Colonic mucosa (tissue), 4 donors: ENCODE measurements at regions not wholly inside any gene's neighbourhood (a gene's known extent, or its start where the extent isn't known, plus 50 kb on each side); places are given as distances from the start of the nearest gene placed in this dataset.
"Not testable (repeated sequence)": the region's sequence is repeated elsewhere in the genome, so short reads cannot be mapped to it uniquely, and the experiment has no call there.

Experiments
- DNase-seq: peaks from one replicate; pipeline ENCODE4 v3.0.0-alpha.2; 2020
- H3K27ac ChIP-seq: fragments of 200-600 bp; one replicate; pipeline ENCODE4 v1.8.0; 2021
- H3K27me3 ChIP-seq: fragments of 200-600 bp; one replicate; pipeline ENCODE4 v1.8.0; 2021
- H3K36me3 ChIP-seq: fragments of 200-600 bp; one replicate; pipeline ENCODE4 v1.8.0; 2021
- H3K4me1 ChIP-seq: fragments of 200-600 bp; one replicate; pipeline ENCODE4 v1.8.0; 2021; ENCODE audit warnings: mild to moderate bottlenecking
- H3K4me3 ChIP-seq: fragments of 200-600 bp; one replicate; pipeline ENCODE4 v1.8.0; 2021
- H3K9ac ChIP-seq, 2 donors: one replicate each; pipeline ENCODE4 v1.7.0; 2013; ENCODE audit warnings: control low read depth in 2 of 2, low read depth in 2 of 2, low read length in 2 of 2
- H3K9me3 ChIP-seq: fragments of 200-600 bp; one replicate; pipeline ENCODE4 v1.8.0; 2021
- intact Hi-C: fragments of 100-400 bp; cut with DNase I; formaldehyde crosslinking; loops from one replicate; pipeline ENCODE4 v1.14.1; 2022
- TF ChIP-seq, protein P1 (sequence below): fragments of 200-600 bp; IDR thresholded peaks from one replicate; pipeline ENCODE4 v1.8.0; 2022; ENCODE audit warnings: antibody characterized with exemption, mild to moderate bottlenecking
- donor health status: healthy.
- donor health status: DM: no; HTN: no; CAD: no.
- donor health status: DM: no; HTN: no; CAD: no.

DNA sequence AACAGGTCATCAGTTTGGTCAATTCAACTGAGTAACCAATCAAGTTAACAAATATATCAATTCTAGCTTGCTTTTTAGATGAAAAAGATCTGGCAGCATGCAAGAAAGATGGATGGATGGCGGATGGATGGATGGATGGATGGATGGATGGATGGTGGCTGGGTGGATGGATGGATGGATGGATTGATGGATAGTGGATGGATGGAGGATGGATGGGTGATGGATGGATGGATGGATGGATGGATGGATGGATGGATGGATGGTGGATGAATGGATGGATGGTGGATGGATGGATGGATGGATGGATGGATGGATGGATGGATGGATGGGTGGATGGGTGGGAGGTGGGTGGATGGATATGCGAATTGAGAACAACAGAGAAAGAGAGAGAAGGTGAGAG lies 303.7 kb upstream of the IGF1R start:
- Histone ChIP-seq H3K9me3 (no peaks in the 10 kb centered on the region), H3K36me3 (no peaks in the 10 kb centered on the region), H3K9ac (no peak overlapping the region), H3K4me1 (no peaks in the 10 kb centered on the region), H3K27ac (no peak overlapping the region), H3K4me3 (no peak overlapping the region), H3K27me3 (no peaks in the 10 kb centered on the region)
- TF ChIP-seq, protein P1, sequence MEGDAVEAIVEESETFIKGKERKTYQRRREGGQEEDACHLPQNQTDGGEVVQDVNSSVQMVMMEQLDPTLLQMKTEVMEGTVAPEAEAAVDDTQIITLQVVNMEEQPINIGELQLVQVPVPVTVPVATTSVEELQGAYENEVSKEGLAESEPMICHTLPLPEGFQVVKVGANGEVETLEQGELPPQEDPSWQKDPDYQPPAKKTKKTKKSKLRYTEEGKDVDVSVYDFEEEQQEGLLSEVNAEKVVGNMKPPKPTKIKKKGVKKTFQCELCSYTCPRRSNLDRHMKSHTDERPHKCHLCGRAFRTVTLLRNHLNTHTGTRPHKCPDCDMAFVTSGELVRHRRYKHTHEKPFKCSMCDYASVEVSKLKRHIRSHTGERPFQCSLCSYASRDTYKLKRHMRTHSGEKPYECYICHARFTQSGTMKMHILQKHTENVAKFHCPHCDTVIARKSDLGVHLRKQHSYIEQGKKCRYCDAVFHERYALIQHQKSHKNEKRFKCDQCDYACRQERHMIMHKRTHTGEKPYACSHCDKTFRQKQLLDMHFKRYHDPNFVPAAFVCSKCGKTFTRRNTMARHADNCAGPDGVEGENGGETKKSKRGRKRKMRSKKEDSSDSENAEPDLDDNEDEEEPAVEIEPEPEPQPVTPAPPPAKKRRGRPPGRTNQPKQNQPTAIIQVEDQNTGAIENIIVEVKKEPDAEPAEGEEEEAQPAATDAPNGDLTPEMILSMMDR: no peak
- no peak for DNase-seq
- intact Hi-C loops: no loop called here

DNA sequence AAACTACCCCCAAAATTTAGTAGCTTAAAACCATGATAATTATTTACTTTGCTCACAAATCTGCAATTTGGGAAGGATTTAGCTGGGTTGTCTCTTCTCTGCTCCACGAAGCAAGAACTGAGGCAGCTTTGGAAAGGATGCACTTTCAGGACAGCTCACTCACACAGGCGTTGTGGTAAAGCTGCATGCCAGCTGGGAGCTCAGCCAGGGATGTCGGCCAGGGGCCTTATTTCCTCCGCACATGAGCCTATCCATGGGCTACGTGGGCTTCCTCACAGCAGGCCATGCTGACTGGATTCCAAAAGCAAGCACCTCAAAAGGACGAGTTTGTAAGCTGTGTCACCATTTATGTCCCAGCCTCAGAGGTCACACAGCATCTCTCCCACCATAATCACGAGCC lies 301.3 kb upstream of the IGF1R start:
- Histone ChIP-seq H3K9me3 (no peaks in the 10 kb centered on the region), H3K27me3 (no peaks in the 10 kb centered on the region), H3K36me3 (no peaks in the 10 kb centered on the region), H3K27ac (no peak overlapping the region), H3K4me3 (no peak overlapping the region), H3K9ac (no peak overlapping the region), H3K4me1 (no peaks in the 10 kb centered on the region)
- TF ChIP-seq, protein P1: no peak
- DNase-seq: no peak
- intact Hi-C loops: no loop called here

DNA sequence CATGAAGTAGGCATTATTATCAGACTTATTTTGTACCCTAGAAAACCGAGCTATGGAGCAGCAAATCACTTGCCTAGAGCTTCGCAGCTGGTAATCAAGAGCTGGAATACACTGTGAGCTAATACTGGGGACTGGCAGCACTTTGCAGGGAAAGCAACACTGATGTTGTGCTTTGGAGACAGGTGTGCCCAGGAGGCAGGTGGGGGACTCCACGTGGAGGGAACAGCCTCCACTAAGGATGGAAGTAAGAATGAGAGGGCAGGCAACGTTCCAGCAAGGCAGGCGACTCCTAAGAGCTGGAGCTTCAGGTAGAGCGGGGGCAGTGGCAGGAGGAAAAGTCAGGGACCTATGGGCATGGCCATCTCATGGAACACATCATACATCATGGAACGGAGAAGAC lies 300.5 kb upstream of the IGF1R start:
- Histone ChIP-seq H3K4me3 (no peak overlapping the region), H3K36me3 (no peaks in the 10 kb centered on the region), H3K9me3 (no peaks in the 10 kb centered on the region), H3K4me1 (no peaks in the 10 kb centered on the region), H3K27ac (no peak overlapping the region), H3K27me3 (no peaks in the 10 kb centered on the region), H3K9ac (no peak overlapping the region)
- TF ChIP-seq, protein P1: no peak
- DNase-seq: no peak
- intact Hi-C loops: no loop called here

DNA sequence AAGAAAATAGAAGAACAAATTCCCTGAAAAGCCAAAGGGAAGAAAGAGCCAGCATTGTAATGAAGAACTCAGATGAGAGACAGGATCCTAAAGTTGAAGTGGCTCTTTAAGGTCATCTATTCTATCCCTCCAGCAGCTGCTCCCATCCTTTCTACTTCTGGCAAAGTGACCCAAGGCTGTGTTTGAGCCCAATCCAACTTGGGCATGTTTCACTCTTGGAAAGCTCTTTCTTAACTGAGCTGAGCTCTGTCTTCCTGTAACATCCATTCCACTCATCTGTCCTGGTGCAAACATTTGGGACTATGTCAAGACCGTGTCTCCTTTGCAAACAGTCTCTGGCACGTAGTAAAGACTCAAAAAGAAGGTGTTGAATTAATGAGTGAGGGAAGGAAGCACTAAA lies 298.1 kb upstream of the IGF1R start:
- no peak overlapping the region for H3K27ac ChIP-seq
- TF ChIP-seq, protein P1: no peak
- intact Hi-C loops: no loop called here

DNA sequence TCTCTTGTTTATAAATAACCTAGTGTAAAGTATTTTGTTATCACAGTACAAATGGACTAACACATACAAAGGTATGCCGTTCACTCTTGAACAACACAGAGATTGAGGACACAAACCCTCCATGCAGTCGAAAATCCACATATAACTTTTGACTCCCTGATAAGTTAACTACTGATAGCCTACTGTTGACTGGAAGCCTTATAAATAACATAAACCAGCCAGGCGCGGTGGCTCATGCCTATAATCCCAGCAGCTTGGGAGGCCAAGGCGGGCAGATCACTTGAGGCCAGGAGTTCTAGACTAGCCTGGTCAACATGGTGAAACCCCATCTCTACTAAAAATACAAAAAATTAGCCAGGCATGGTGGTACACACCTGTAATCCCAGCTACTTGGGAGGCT lies 290.1 kb upstream of the IGF1R start:
- intact Hi-C loops, H3K36me3 ChIP-seq, H3K9me3 ChIP-seq, H3K4me3 ChIP-seq, H3K4me1 ChIP-seq, DNase-seq, H3K27ac ChIP-seq, H3K9ac ChIP-seq, H3K27me3 ChIP-seq: not testable (repeated sequence)

More for the DNA sequence above, 298.1 kb upstream of the IGF1R start:
- Histone ChIP-seq H3K27me3 (no peaks in the 10 kb centered on the region), H3K36me3 (no peaks in the 10 kb centered on the region), H3K9me3 (no peaks in the 10 kb centered on the region), H3K9ac (no peak overlapping the region), H3K4me3 (no peak overlapping the region), H3K4me1 (no peaks in the 10 kb centered on the region)
- no peak for DNase-seq

DNA sequence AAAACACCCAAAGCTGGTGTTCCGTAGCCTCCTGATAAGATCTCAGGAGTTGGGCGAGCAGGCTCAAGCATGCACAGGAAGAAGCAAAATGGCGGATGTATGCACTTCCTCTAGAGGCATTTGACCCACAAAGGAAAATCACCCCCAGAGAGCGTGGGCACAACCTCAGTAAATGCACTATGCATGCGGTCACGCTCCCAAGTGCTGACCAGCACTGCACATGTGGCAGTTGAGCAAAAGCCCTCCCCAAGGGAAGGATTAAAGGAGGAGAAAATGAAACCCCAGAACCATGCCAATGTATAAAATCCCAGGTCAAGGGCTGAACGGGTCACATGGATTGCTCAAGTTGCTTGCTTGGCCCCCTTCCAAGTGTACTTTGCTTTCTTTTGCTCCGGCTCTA lies 289.4 kb upstream of the IGF1R start:
- Histone ChIP-seq H3K27ac (no peak overlapping the region), H3K27me3 (no peaks in the 10 kb centered on the region), H3K36me3 (no peaks in the 10 kb centered on the region), H3K9ac (no peak overlapping the region), H3K4me1 (no peaks in the 10 kb centered on the region), H3K4me3 (no peak overlapping the region), H3K9me3 (no peaks in the 10 kb centered on the region)
- intact Hi-C loops: no loop called here
- TF ChIP-seq, protein P1: no peak
- DNase-seq: no peak
